BE2C (cell line): ENCODE measurements at regions not wholly inside any gene's neighbourhood (a gene's known extent, or its start where the extent isn't known, plus 50 kb on each side); places are given as distances from the start of the nearest gene placed in this dataset.

ENCODE experiments used
- DNase-seq: peaks from one replicate; pipeline ENCODE4 v3.0.0-alpha.2; 2020
- H3K27me3 ChIP-seq: fragments of 250-450 bp; sonication (Bioruptor Pico); 2 replicates; pipeline ENCODE4 v1.5.1; 2020; ENCODE audit warnings: mild to moderate bottlenecking
- H3K36me3 ChIP-seq: fragments of 250-450 bp; sonication (Bioruptor Pico); 2 replicates; pipeline ENCODE4 v1.5.1; 2020; ENCODE audit warnings: mild to moderate bottlenecking
- H3K4me1 ChIP-seq: fragments of 250-450 bp; sonication (Bioruptor Pico); 2 replicates; pipeline ENCODE4 v1.5.1; 2020
- H3K4me3 ChIP-seq: 2 replicates; pipeline ENCODE4 v1.5.1; 2011; ENCODE audit warnings: low read depth, low read length
- H3K9me3 ChIP-seq: fragments of 250-450 bp; sonication (Bioruptor Pico); 2 replicates; pipeline ENCODE4 v1.5.1; 2020
- TF ChIP-seq, protein P1 (sequence below): IDR thresholded peaks from 2 replicates; pipeline ENCODE4 v1.5.1; 2012; ENCODE audit warnings: mild to moderate bottlenecking, low read depth, low read length

DNA sequence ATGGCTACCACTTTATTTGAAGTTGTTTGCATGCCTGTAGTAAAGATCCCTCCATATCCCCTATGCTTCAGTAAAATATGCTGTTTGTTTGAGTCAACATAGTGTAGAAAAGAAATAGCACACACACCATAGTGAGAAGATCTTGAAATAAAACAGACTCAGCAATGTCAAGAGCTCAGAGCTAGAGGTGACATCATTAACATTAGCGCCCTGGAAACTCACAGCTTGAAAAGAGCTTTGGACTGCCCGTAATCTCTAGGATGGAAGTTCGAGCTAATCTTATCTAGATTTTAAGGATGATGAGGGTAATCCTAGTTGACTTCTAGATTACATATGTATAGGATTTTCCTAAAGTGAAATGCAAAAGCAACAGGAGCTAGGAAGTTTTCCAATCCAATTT is 275.6 kb downstream of the SMARCA1 start:
- Histone ChIP-seq H3K4me3 (no peak overlapping the region), H3K4me1 (no peaks in the 10 kb centered on the region), H3K36me3 (no peaks in the 10 kb centered on the region), H3K27me3 (no peaks in the 10 kb centered on the region), H3K9me3 (no peaks in the 10 kb centered on the region)
- TF ChIP-seq, protein P1, sequence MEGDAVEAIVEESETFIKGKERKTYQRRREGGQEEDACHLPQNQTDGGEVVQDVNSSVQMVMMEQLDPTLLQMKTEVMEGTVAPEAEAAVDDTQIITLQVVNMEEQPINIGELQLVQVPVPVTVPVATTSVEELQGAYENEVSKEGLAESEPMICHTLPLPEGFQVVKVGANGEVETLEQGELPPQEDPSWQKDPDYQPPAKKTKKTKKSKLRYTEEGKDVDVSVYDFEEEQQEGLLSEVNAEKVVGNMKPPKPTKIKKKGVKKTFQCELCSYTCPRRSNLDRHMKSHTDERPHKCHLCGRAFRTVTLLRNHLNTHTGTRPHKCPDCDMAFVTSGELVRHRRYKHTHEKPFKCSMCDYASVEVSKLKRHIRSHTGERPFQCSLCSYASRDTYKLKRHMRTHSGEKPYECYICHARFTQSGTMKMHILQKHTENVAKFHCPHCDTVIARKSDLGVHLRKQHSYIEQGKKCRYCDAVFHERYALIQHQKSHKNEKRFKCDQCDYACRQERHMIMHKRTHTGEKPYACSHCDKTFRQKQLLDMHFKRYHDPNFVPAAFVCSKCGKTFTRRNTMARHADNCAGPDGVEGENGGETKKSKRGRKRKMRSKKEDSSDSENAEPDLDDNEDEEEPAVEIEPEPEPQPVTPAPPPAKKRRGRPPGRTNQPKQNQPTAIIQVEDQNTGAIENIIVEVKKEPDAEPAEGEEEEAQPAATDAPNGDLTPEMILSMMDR: no peak
- no peak for DNase-seq

- TF ChIP-seq, protein P1: no peak
- no peaks in the 10 kb centered on the region for H3K9me3 ChIP-seq
Measured at GRCh38 chrX:129239371-129239770, 283.9 kb downstream of the SMARCA1 start.

DNA sequence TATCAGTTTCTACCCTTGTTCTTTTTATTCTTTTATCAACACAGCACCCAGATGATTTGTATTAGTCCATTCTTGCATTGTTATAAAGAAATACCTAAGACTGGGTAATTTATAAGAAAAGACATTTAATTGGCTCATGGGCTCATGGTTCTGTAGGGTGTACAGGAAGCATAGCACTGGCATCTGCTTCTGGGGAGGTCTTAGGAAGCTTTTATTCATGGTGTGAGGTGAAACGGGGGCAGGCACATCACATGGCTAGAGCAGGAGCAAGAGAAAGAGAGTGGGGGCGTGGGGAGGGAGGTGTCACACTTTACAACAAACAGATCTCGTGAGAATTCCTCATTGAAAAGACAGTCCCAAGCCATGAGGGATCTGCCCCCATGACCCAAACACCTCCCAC is 285.3 kb downstream of the SMARCA1 start:
- no peaks in the 10 kb centered on the region for H3K4me1 ChIP-seq
- no peaks in the 10 kb centered on the region for H3K27me3 ChIP-seq
- H3K9me3 ChIP-seq: no peaks in the 10 kb centered on the region
- no peak overlapping the region for H3K4me3 ChIP-seq
- no peaks in the 10 kb centered on the region for H3K36me3 ChIP-seq
- DNase-seq: no peak
- TF ChIP-seq, protein P1: no peak

More at GRCh38 chrX:129239371-129239770, 283.9 kb downstream of the SMARCA1 start:
- no peak for DNase-seq
- no peak overlapping the region for H3K4me3 ChIP-seq
- no peaks in the 10 kb centered on the region for H3K36me3 ChIP-seq
- H3K27me3 ChIP-seq: no peaks in the 10 kb centered on the region
- no peaks in the 10 kb centered on the region for H3K4me1 ChIP-seq

- Histone ChIP-seq H3K4me1 (no peaks in the 10 kb centered on the region), H3K9me3 (no peaks in the 10 kb centered on the region), H3K36me3 (no peaks in the 10 kb centered on the region), H3K27me3 (no peaks in the 10 kb centered on the region), H3K4me3 (no peak overlapping the region)
- TF ChIP-seq, protein P1: no peak
- no peak for DNase-seq
Measured at GRCh38 chrX:129235903-129236302, 287.4 kb downstream of the SMARCA1 start.

DNA sequence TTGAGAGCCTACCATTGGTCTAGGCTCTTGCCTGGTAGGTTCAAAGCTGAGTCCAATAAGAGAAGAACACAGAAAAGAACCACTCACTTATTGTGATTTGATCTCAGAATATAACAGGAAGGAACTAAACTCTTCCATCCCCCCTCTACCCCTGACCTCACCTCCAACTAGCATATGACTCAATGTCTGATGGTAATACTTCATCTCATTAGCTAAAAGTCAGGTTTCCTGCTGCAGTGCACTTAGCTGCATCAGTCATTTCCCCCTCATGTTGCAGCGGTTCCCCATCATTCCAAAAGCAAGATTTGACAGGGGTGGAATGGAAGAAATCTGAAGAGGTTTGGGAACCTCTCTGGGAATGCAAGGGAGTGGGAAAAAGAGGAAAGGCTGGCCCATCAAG is 289.5 kb downstream of the SMARCA1 start:
- H3K27me3 ChIP-seq: no peaks in the 10 kb centered on the region
- TF ChIP-seq, protein P1: no peak
- DNase-seq: no peak
- H3K36me3 ChIP-seq: no peaks in the 10 kb centered on the region
- H3K9me3 ChIP-seq: no peaks in the 10 kb centered on the region
- no peaks in the 10 kb centered on the region for H3K4me1 ChIP-seq
- no peak overlapping the region for H3K4me3 ChIP-seq

DNA sequence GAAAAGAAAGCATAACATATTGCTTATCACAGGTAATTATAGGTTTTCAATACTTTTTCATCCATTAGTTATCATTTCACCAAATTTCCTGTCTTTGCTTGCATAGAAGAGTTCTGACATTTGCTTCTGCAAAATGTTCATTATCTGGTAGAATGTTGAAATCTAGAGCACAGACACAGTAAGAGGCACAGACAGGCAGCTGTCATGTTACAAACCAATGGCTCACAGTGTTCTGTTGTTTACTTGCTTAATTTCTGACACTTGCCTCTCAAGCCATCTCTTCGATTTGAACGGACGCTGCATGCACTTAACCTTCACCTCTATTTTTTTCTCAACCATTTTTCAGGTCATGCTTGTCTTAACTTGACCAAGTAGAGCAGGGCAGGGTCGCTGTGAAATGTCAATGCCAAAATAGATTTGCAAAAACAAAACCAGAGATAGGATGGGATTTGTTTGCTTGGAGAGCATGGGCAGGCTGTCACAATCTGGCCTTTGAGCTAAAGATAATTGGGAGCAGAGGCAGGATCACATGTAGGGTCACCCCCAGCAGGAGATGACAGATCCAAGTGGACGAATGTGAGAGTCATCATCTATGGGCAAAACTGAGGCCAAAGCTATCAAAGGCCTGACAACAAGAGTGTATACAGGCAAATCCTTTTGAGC is 292.3 kb downstream of the SMARCA1 start:
- TF ChIP-seq, protein P1: no peak
- Histone ChIP-seq H3K27me3 (no peaks in the 10 kb centered on the region), H3K4me1 (no peaks in the 10 kb centered on the region), H3K36me3 (no peaks in the 10 kb centered on the region), H3K4me3 (no peak overlapping the region), H3K9me3 (no peaks in the 10 kb centered on the region)
- no peak for DNase-seq
